Transverse colon (tissue), 4 donors: ENCODE measurements at regions not wholly inside any gene's neighbourhood (a gene's known extent, or its start where the extent isn't known, plus 50 kb on each side); places are given as distances from the start of the nearest gene placed in this dataset.

Experiments used
- DNase-seq: peaks from one replicate; pipeline ENCODE4 v3.0.0-alpha.2; 2019
- H3K27ac ChIP-seq, 4 donors: fragments of 200-600 bp; sonication (generic); 2 replicates each; pipeline ENCODE4 v1.5.1; 2016 to 2018; ENCODE audit warnings: inconsistent platforms in 4 of 4
- H3K27me3 ChIP-seq: fragments of 200-600 bp; sonication (generic); 2 replicates; pipeline ENCODE4 v1.5.1; 2017; ENCODE audit warnings: inconsistent platforms
- H3K36me3 ChIP-seq, 4 donors: fragments of 200-600 bp; sonication (generic); 2 replicates each; pipeline ENCODE4 v1.5.1; 2017 to 2019; ENCODE audit warnings: inconsistent platforms in 4 of 4
- H3K4me1 ChIP-seq, 4 donors: fragments of 200-600 bp; sonication (generic); 2 replicates each; pipeline ENCODE4 v1.5.1; 2017 to 2020; ENCODE audit warnings: inconsistent platforms in 4 of 4
- H3K4me3 ChIP-seq, 4 donors: fragments of 200-600 bp; sonication (generic); 1 replicate in 1 of 4; 2 replicates in 3 of 4; pipeline versions ENCODE4 v1.5.1 to v1.6.1; 2017 to 2019; ENCODE audit warnings: inconsistent platforms in 4 of 4
- H3K9me3 ChIP-seq, 2 donors: fragments of 200-600 bp; sonication (generic); 2 replicates each; pipeline ENCODE4 v1.5.1; 2017 to 2019; ENCODE audit warnings: inconsistent platforms in 2 of 2
- CTCF ChIP-seq, 5 experiments: fragments of 200-600 bp in 3 of 5; fragments of 450-650 bp in 2 of 5; sonication (generic) in 3 of 5; IDR thresholded peaks; 1 replicate in 2 of 5; 2 replicates in 3 of 5; pipeline ENCODE4 v1.5.1; 2016 to 2017; ENCODE audit warnings: antibody characterized with exemption in 5 of 5, inconsistent platforms in 3 of 5, mild to moderate bottlenecking in 2 of 5, moderate library complexity in 1 of 5
- EP300 ChIP-seq: sonication (generic); formaldehyde crosslinking; IDR thresholded peaks from one replicate; pipeline ENCODE4 v1.6.1; 2017; ENCODE audit warnings: antibody characterized with exemption, low read depth
- POLR2A ChIP-seq: fragments of 450-650 bp; IDR thresholded peaks from one replicate; pipeline ENCODE4 v1.6.1; 2016; ENCODE audit warnings: antibody characterized with exemption, mild to moderate bottlenecking, moderate library complexity
- POLR2AphosphoS5 ChIP-seq, 3 donors: sonication (generic); formaldehyde crosslinking; IDR thresholded peaks; one replicate each; pipeline ENCODE4 v1.6.1; 2016; ENCODE audit warnings: antibody characterized with exemption in 3 of 3
- WGBS, 2 donors: methylation state at CpG; one replicate each; pipeline ENCODE4 v1.1.5; 2018; ENCODE audit warnings: low coverage in 1 of 2; 5-methylcytosine and 5-hydroxymethylcytosine counted together
- in situ Hi-C, 4 donors: fragments of 200-750 bp; cut with MboI; loops; one replicate each; pipeline versions ENCODE4 v1.15.0 to v1.15.1; 2017; ENCODE audit warnings: low sequenced_read_pairs in 3 of 4, low pct_ligation_motif_present in 1 of 4, low pct_unique_long_range_greater_than_20kb in 1 of 4
- intact Hi-C: fragments of 100-400 bp; cut with DNase I; formaldehyde crosslinking; loops from one replicate; pipeline ENCODE4 v1.15.1; 2023; ENCODE audit warnings: low total_unique reads

GRCh38 chr11:92101920-92102319, 122.7 kb upstream of the FAT3 start:
- Histone ChIP-seq H3K9me3 (no peaks in the 10 kb centered on the region), H3K27ac (no peak overlapping the region), H3K36me3 (no peaks in the 10 kb centered on the region), H3K4me3 (no peak overlapping the region), H3K27me3 (no peaks in the 10 kb centered on the region), H3K4me1 (no peaks in the 10 kb centered on the region)
- in situ Hi-C loops (no loop called here), intact Hi-C loops (no loop called here)
- WGBS, 2 donors = 62 to 63% methylated on average over 1 of the region's 1 CpG
- TF ChIP-seq CTCF (IDR thresholded peaks at IDR 0.05) (no peak), POLR2A (no peak), EP300 (no peak), POLR2AphosphoS5 (IDR thresholded peaks at IDR 0.05) (no peak)
- DNase-seq = no peak

- Histone ChIP-seq H3K9me3 (no peaks in the 10 kb centered on the region), H3K27me3 (no peaks in the 10 kb centered on the region), H3K36me3 (no peaks in the 10 kb centered on the region), H3K27ac (no peak overlapping the region), H3K4me1 (no peaks in the 10 kb centered on the region), H3K4me3 (no peak overlapping the region)
- no peak for DNase-seq
- in situ Hi-C loops = no loop called here
- 63 to 75% methylated on average over 1 of the region's 1 CpG for WGBS, 2 donors
- intact Hi-C loops = no loop called here
- TF ChIP-seq POLR2A (no peak), EP300 (no peak), POLR2AphosphoS5 (IDR thresholded peaks at IDR 0.05) (no peak), CTCF (IDR thresholded peaks at IDR 0.05) (no peak)
Observed at GRCh38 chr11:92099183-92099582, 125.4 kb upstream of the FAT3 start.

GRCh38 chr11:92098172-92098571, 126.4 kb upstream of the FAT3 start:
- Histone ChIP-seq H3K4me3 (no peak overlapping the region), H3K36me3 (no peaks in the 10 kb centered on the region), H3K4me1 (no peaks in the 10 kb centered on the region), H3K9me3 (no peaks in the 10 kb centered on the region), H3K27ac (no peak overlapping the region), H3K27me3 (no peaks in the 10 kb centered on the region)
- DNase-seq = no peak
- intact Hi-C loops (no loop called here), in situ Hi-C loops (no loop called here)
- no peak for TF ChIP-seq POLR2A
- no peak for TF ChIP-seq POLR2AphosphoS5 (IDR thresholded peaks at IDR 0.05)
- no peak for TF ChIP-seq CTCF (IDR thresholded peaks at IDR 0.05)
- TF ChIP-seq EP300 = no peak
- 64 to 75% methylated on average over 2 of the region's 2 CpGs for WGBS, 2 donors

- no peak overlapping the region for H3K27ac ChIP-seq
- WGBS, 2 donors = 56 to 69% methylated on average over 3 to 5 of the region's 5 CpGs
- H3K4me1 ChIP-seq = no peaks in the 10 kb centered on the region
- no peak for TF ChIP-seq POLR2A
- H3K4me3 ChIP-seq = no peak overlapping the region
- no peaks in the 10 kb centered on the region for H3K27me3 ChIP-seq
- intact Hi-C loops = no loop called here
- no peaks in the 10 kb centered on the region for H3K36me3 ChIP-seq
- no peak for DNase-seq
- H3K9me3 ChIP-seq = no peaks in the 10 kb centered on the region
- in situ Hi-C loops = no loop called here
Observed at GRCh38 chr11:92087725-92088537, 136.7 kb upstream of the FAT3 start.

GRCh38 chr11:92083123-92083522, 141.5 kb upstream of the FAT3 start:
- no peaks in the 10 kb centered on the region for H3K27me3 ChIP-seq
- no peak overlapping the region for H3K4me3 ChIP-seq
- no peaks in the 10 kb centered on the region for H3K4me1 ChIP-seq
- TF ChIP-seq POLR2AphosphoS5 (IDR thresholded peaks at IDR 0.05) (no peak), EP300 (no peak), POLR2A (no peak), CTCF (IDR thresholded peaks at IDR 0.05) (no peak)
- intact Hi-C loops (no loop called here), in situ Hi-C loops (no loop called here)
- no peak for DNase-seq
- peaks cover 0 to 5% of the 10 kb centered on the region in 2 donors for H3K9me3 ChIP-seq
- no peak overlapping the region for H3K27ac ChIP-seq
- 52 to 86% methylated on average over 3 of the region's 3 CpGs for WGBS, 2 donors
- no peaks in the 10 kb centered on the region for H3K36me3 ChIP-seq
